ENCODE measurements at regions not wholly inside any gene's neighbourhood (a gene's known extent, or its start where the extent isn't known, plus 50 kb on each side); places are given as distances from the start of the nearest gene placed in this dataset.

- Mint-ChIP-seq H3K4me3 (ENCODE audit: unreplicated experiment) (no peak overlapping the region), H3K27ac (ENCODE audit: unreplicated experiment) (no peak overlapping the region)
- DNase-seq (ENCODE audit: low read depth), result no peak
These were observed 253.8 kb downstream of the TNS1 start for GRCh38 chr2:217749008-217749407.

GRCh38 chr2:217746808-217747207 lies 256.0 kb downstream of the TNS1 start:
- no peak overlapping the region for H3K4me3 ChIP-seq (ENCODE audit: insufficient read depth, low read depth, low read length)
- peaks cover 3% of the 10 kb centered on the region for H3K9me3 Mint-ChIP-seq (ENCODE audit: unreplicated experiment)
- no peaks in the 10 kb centered on the region for H3K36me3 ChIP-seq (ENCODE audit: insufficient read depth, low read length)
- peaks cover 13% of the 10 kb centered on the region for H3K4me1 ChIP-seq (ENCODE audit: insufficient read depth, low read length)
- no peak overlapping the region for H3K4me3 Mint-ChIP-seq (ENCODE audit: unreplicated experiment)
- peak overlapping the region; percentile 19 for H3K4me2 ChIP-seq (ENCODE audit: low read length)
- FAIRE-seq (no peak), DNase-seq (ENCODE audit: low read depth) (peak; percentile 72)
- H3K4me1 Mint-ChIP-seq (ENCODE audit: low read depth, unreplicated experiment), result peaks cover 6% of the 10 kb centered on the region
- no peaks in the 10 kb centered on the region for H3K9me3 ChIP-seq (ENCODE audit: insufficient read depth, low read depth, low read length)
- H4K20me1 ChIP-seq (ENCODE audit: insufficient read depth, low read length), result no peaks in the 10 kb centered on the region
- peaks cover 25% of the 10 kb centered on the region for H3K36me3 Mint-ChIP-seq (ENCODE audit: low read depth, unreplicated experiment)
- H3K27ac Mint-ChIP-seq (ENCODE audit: unreplicated experiment), result no peak overlapping the region
- peaks cover 2% of the 10 kb centered on the region for H3K27me3 Mint-ChIP-seq (ENCODE audit: low read depth, unreplicated experiment)
- TF ChIP-seq EZH2 (IDR thresholded peaks at IDR 0.05; ENCODE audit: insufficient read depth, low read length), result no peak
- no peak for TF ChIP-seq CTCF (IDR thresholded peaks at IDR 0.05; ENCODE audit: insufficient read depth, low read depth, low read length)
- no peaks in the 10 kb centered on the region for H3K27me3 ChIP-seq (ENCODE audit: insufficient read depth, low read length)
- H2AFZ ChIP-seq (ENCODE audit: low read depth, low read length), result no peak overlapping the region
- H3K27ac ChIP-seq (ENCODE audit: low read depth, low read length), result no peak overlapping the region
- no peak overlapping the region for H3K9ac ChIP-seq (ENCODE audit: low read length)
- H3K79me2 ChIP-seq (ENCODE audit: insufficient read depth, low read length), result no peaks in the 10 kb centered on the region

More at GRCh38 chr2:217749008-217749407, 253.8 kb downstream of the TNS1 start:
- no peaks in the 10 kb centered on the region for H3K36me3 ChIP-seq (ENCODE audit: insufficient read depth, low read length)
- no peaks in the 10 kb centered on the region for H3K79me2 ChIP-seq (ENCODE audit: insufficient read depth, low read length)
- no peak overlapping the region for H3K4me3 ChIP-seq (ENCODE audit: insufficient read depth, low read depth, low read length)
- H3K4me1 Mint-ChIP-seq (ENCODE audit: low read depth, unreplicated experiment), result peaks cover 10% of the 10 kb centered on the region
- H3K27me3 Mint-ChIP-seq (ENCODE audit: low read depth, unreplicated experiment), result peaks cover 7% of the 10 kb centered on the region
- H3K9me3 Mint-ChIP-seq (ENCODE audit: unreplicated experiment), result peaks cover 7% of the 10 kb centered on the region
- TF ChIP-seq EZH2 (IDR thresholded peaks at IDR 0.05; ENCODE audit: insufficient read depth, low read length) (no peak), CTCF (IDR thresholded peaks at IDR 0.05; ENCODE audit: insufficient read depth, low read depth, low read length) (no peak)
- H3K4me1 ChIP-seq (ENCODE audit: insufficient read depth, low read length), result peaks cover 13% of the 10 kb centered on the region
- no peaks in the 10 kb centered on the region for H4K20me1 ChIP-seq (ENCODE audit: insufficient read depth, low read length)
- no peaks in the 10 kb centered on the region for H3K27me3 ChIP-seq (ENCODE audit: insufficient read depth, low read length)
- H2AFZ ChIP-seq (ENCODE audit: low read depth, low read length), result no peak overlapping the region
- H3K9me3 ChIP-seq (ENCODE audit: insufficient read depth, low read depth, low read length), result no peaks in the 10 kb centered on the region
- H3K27ac ChIP-seq (ENCODE audit: low read depth, low read length), result no peak overlapping the region
- FAIRE-seq, result no peak
- peaks cover 28% of the 10 kb centered on the region for H3K36me3 Mint-ChIP-seq (ENCODE audit: low read depth, unreplicated experiment)
- no peak overlapping the region for H3K4me2 ChIP-seq (ENCODE audit: low read length)
- H3K9ac ChIP-seq (ENCODE audit: low read length), result no peak overlapping the region

- Histone ChIP-seq H3K79me2 (ENCODE audit: insufficient read depth, low read length) (no peaks in the 10 kb centered on the region), H3K36me3 (ENCODE audit: insufficient read depth, low read length) (no peaks in the 10 kb centered on the region), H3K27ac (ENCODE audit: low read depth, low read length) (no peak overlapping the region), H3K27me3 (ENCODE audit: insufficient read depth, low read length) (no peaks in the 10 kb centered on the region), H3K4me3 (ENCODE audit: insufficient read depth, low read depth, low read length) (no peak overlapping the region), H3K4me1 (ENCODE audit: insufficient read depth, low read length) (peaks cover 13% of the 10 kb centered on the region), H3K9me3 (ENCODE audit: insufficient read depth, low read depth, low read length) (no peaks in the 10 kb centered on the region), H3K9ac (ENCODE audit: low read length) (no peak overlapping the region), H3K4me2 (ENCODE audit: low read length) (no peak overlapping the region), H2AFZ (ENCODE audit: low read depth, low read length) (no peak overlapping the region), H4K20me1 (ENCODE audit: insufficient read depth, low read length) (no peaks in the 10 kb centered on the region)
- Mint-ChIP-seq H3K36me3 (ENCODE audit: low read depth, unreplicated experiment) (peaks cover 29% of the 10 kb centered on the region), H3K4me1 (ENCODE audit: low read depth, unreplicated experiment) (peaks cover 13% of the 10 kb centered on the region), H3K27me3 (ENCODE audit: low read depth, unreplicated experiment) (no peaks in the 10 kb centered on the region), H3K9me3 (ENCODE audit: unreplicated experiment) (peaks cover 2% of the 10 kb centered on the region), H3K4me3 (ENCODE audit: unreplicated experiment) (no peak overlapping the region), H3K27ac (ENCODE audit: unreplicated experiment) (no peak overlapping the region)
- TF ChIP-seq EZH2 (IDR thresholded peaks at IDR 0.05; ENCODE audit: insufficient read depth, low read length) (no peak), CTCF (IDR thresholded peaks at IDR 0.05; ENCODE audit: insufficient read depth, low read depth, low read length) (no peak)
- FAIRE-seq, result no peak
- DNase-seq (ENCODE audit: low read depth), result no peak
These were observed 258.6 kb downstream of the TNS1 start for GRCh38 chr2:217743966-217744761.
